Right lobe of liver (tissue), 6 donors: ENCODE measurements at regions not wholly inside any gene's neighbourhood (a gene's known extent, or its start where the extent isn't known, plus 50 kb on each side); places are given as distances from the start of the nearest gene placed in this dataset.

Experiments
- ATAC-seq, 4 donors: fragments of 200-7000 bp; cut with Tn5 transposase; one replicate each; pipeline ENCODE4 v1.9.1; 2020; ENCODE audit warnings: mild to moderate bottlenecking in 4 of 4, moderate library complexity in 4 of 4
- DNase-seq, 3 donors: peaks; one replicate each; pipeline ENCODE4 v3.0.0-alpha.2; 2020
- H3K27ac ChIP-seq, 3 donors: fragments of 200-600 bp; one replicate each; pipeline ENCODE4 v1.8.0; 2022
- H3K27me3 ChIP-seq, 2 donors: fragments of 200-600 bp; one replicate each; pipeline ENCODE4 v1.8.0; 2022
- H3K36me3 ChIP-seq, 4 donors: fragments of 200-600 bp; sonication (generic) in 1 of 4; one replicate each; pipeline versions ENCODE4 v1.5.1 to v1.8.0; 2017 to 2022; ENCODE audit warnings: control low read depth in 1 of 4
- H3K4me1 ChIP-seq, 4 donors: fragments of 200-600 bp; sonication (generic) in 1 of 4; one replicate each; pipeline versions ENCODE4 v1.5.1 to v1.8.0; 2017 to 2022; ENCODE audit warnings: control low read depth in 1 of 4
- H3K4me3 ChIP-seq, 3 donors: fragments of 200-600 bp; one replicate each; pipeline ENCODE4 v1.8.0; 2022
- H3K9me3 ChIP-seq, 4 donors: fragments of 200-600 bp; sonication (generic) in 1 of 4; one replicate each; pipeline versions ENCODE4 v1.5.1 to v1.8.0; 2017 to 2022; ENCODE audit warnings: control low read depth in 1 of 4
- CTCF ChIP-seq, 4 donors: fragments of 200-600 bp in 3 of 4; fragments of 450-650 bp in 1 of 4; IDR thresholded peaks; one replicate each; pipeline versions ENCODE4 v1.5.1 to v1.8.0; 2016 to 2022; ENCODE audit warnings: antibody characterized with exemption in 4 of 4, mild to moderate bottlenecking in 2 of 4
- POLR2A ChIP-seq: fragments of 450-650 bp; IDR thresholded peaks from one replicate; pipeline ENCODE4 v1.6.1; 2017; ENCODE audit warnings: antibody characterized with exemption, mild to moderate bottlenecking
- WGBS: methylation state at CpG from one replicate; pipeline ENCODE4 v1.1.6; 2018; ENCODE audit warnings: low coverage, low lambda C conversion rate; ENCODE audit not compliant: insufficient coverage; ENCODE audit errors: missing lambda C conversion rate; 5-methylcytosine and 5-hydroxymethylcytosine counted together
- intact Hi-C, 2 donors: fragments of 100-400 bp; cut with DNase I; formaldehyde crosslinking; loops; one replicate each; pipeline versions ENCODE4 v1.11.2 to v1.14.1; 2022
- donor health status: DM: no; HTN: yes; CAD: no.
- donor health status: DM: no; HTN: no; CAD: no.
- donor health status: DM: no; HTN: no; CAD: no.
- donor health status: DM: no; HTN: yes; CAD: no.
- donor health status: DM: no; HTN: yes; CAD: no.

GRCh38 chr4:125780164-125780563 is 465.4 kb downstream of the FAT4 start:
- no peaks in the 10 kb centered on the region for H3K36me3 ChIP-seq
- H3K9me3 ChIP-seq, result no peaks in the 10 kb centered on the region
- no peak for DNase-seq
- intact Hi-C loops, result no loop called here
- ATAC-seq, result no peak
- no peak overlapping the region for H3K4me3 ChIP-seq
- TF ChIP-seq POLR2A, result no peak
- no peak for TF ChIP-seq CTCF (IDR thresholded peaks at IDR 0.05)
- H3K4me1 ChIP-seq, result no peaks in the 10 kb centered on the region
- no peak overlapping the region for H3K27ac ChIP-seq
- H3K27me3 ChIP-seq, result no peaks in the 10 kb centered on the region

GRCh38 chr4:125780747-125781146 is 466.0 kb downstream of the FAT4 start:
- H3K9me3 ChIP-seq, result no peaks in the 10 kb centered on the region
- no peak for TF ChIP-seq CTCF (IDR thresholded peaks at IDR 0.05)
- TF ChIP-seq POLR2A, result no peak
- no peak for ATAC-seq
- no peaks in the 10 kb centered on the region for H3K36me3 ChIP-seq
- H3K4me1 ChIP-seq, result no peaks in the 10 kb centered on the region
- no peak overlapping the region for H3K4me3 ChIP-seq
- no peak overlapping the region for H3K27ac ChIP-seq
- intact Hi-C loops, result no loop called here
- DNase-seq, result no peak
- 31% methylated on average over 3 of the region's 3 CpGs for WGBS
- H3K27me3 ChIP-seq, result no peaks in the 10 kb centered on the region

- Histone ChIP-seq H3K36me3 (no peaks in the 10 kb centered on the region), H3K4me3 (no peak overlapping the region), H3K27ac (no peak overlapping the region), H3K4me1 (no peaks in the 10 kb centered on the region), H3K9me3 (no peaks in the 10 kb centered on the region), H3K27me3 (no peaks in the 10 kb centered on the region)
- intact Hi-C loops, result no loop called here
- no peak for ATAC-seq
- WGBS, result 38% methylated on average over 4 of the region's 4 CpGs
- TF ChIP-seq POLR2A (no peak), CTCF (IDR thresholded peaks at IDR 0.05) (no peak)
- no peak for DNase-seq
Measured at GRCh38 chr4:125781651-125782050, 466.9 kb downstream of the FAT4 start.

- intact Hi-C loops, result no loop called here
- Histone ChIP-seq H3K4me1 (no peaks in the 10 kb centered on the region), H3K4me3 (no peak overlapping the region), H3K27me3 (no peaks in the 10 kb centered on the region), H3K27ac (no peak overlapping the region), H3K9me3 (no peaks in the 10 kb centered on the region), H3K36me3 (no peaks in the 10 kb centered on the region)
- no peak for TF ChIP-seq CTCF (IDR thresholded peaks at IDR 0.05)
- no peak for TF ChIP-seq POLR2A
- DNase-seq, result no peak
- no peak for ATAC-seq
Measured at GRCh38 chr4:125784741-125785140, 470.0 kb downstream of the FAT4 start.

- Histone ChIP-seq H3K36me3 (no peaks in the 10 kb centered on the region), H3K4me1 (no peaks in the 10 kb centered on the region), H3K4me3 (no peak overlapping the region), H3K9me3 (no peaks in the 10 kb centered on the region), H3K27me3 (no peaks in the 10 kb centered on the region), H3K27ac (no peak overlapping the region)
- ATAC-seq, result no peak
- no peak for DNase-seq
- TF ChIP-seq CTCF (IDR thresholded peaks at IDR 0.05) (no peak), POLR2A (no peak)
- intact Hi-C loops, result no loop called here
Measured at GRCh38 chr4:125787707-125788106, 473.0 kb downstream of the FAT4 start.
